ENCODE measurements at regions not wholly inside any gene's neighbourhood (a gene's known extent, or its start where the extent isn't known, plus 50 kb on each side); places are given as distances from the start of the nearest gene placed in this dataset.

- TF ChIP-seq POLR2AphosphoS5 (IDR thresholded peaks at IDR 0.05; ENCODE audit: low read depth, low read length) (no peak), POLR2A (IDR thresholded peaks at IDR 0.05; ENCODE audit: low read depth, low read length) (no peak), TAF1 (IDR thresholded peaks at IDR 0.05; ENCODE audit: borderline replicate concordance, low read depth, low read length) (no peak)
Observed at GRCh38 chr1:234893359-234893724, 235.3 kb downstream of the TOMM20 start.
